GM19463 (cell line): ENCODE measurements at regions not wholly inside any gene's neighbourhood (a gene's known extent, or its start where the extent isn't known, plus 50 kb on each side); places are given as distances from the start of the nearest gene placed in this dataset.

Source experiments
- ATAC-seq: cut with Tn5 transposase; IDR thresholded peaks from one replicate; pipeline ENCODE4 v1.9.1; 2021; ENCODE audit warnings: mild to moderate bottlenecking, moderate library complexity; ENCODE audit not compliant: unreplicated experiment

- ATAC-seq = no peak
These were observed 273.1 kb downstream of the CLIC5 start for GRCh38 chr6:45742591-45742990.

GRCh38 chr6:45741437-45742171 lies 274.1 kb downstream of the CLIC5 start:
- ATAC-seq = peak; percentile 61

GRCh38 chr6:45739058-45739457 lies 276.6 kb downstream of the CLIC5 start:
- no peak for ATAC-seq

- no peak for ATAC-seq
These were observed 277.6 kb downstream of the CLIC5 start for GRCh38 chr6:45738057-45738455.

DNA sequence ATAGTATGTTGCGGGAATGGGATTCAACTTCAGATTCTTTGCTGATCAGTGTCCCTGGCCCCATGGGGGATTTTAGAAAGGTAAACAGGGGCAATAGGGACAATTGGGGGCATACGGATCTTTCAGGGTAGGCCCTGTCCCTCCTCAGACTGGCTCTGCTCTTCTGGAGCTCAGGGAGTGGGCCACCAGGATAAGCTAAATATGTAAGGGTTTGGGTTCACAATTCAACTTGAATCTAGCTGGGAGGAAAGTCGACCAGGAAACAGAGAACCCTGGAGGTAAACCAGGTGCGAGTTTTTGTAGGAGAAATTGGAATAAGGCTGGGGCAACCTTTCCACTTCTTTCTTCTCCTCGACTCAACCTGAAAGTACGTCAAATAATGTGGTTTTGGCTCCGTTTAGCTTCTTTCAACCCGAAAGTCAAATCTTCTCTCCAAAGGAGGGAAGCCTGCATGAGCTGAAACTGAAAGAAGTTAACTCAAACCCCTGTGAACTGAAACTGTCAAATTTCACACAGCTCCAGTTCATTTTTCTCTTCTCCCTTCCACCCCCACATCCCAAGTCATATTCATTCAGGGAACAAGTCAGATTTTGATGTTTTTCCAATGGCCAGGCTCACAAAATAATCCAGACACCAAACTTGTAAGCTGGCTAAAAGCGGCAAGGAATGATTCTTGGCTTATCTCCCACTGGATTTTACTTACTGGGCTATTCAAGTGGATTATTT lies 278.2 kb downstream of the CLIC5 start:
- ATAC-seq = peak; percentile 68

- ATAC-seq = no peak
These were observed 279.5 kb downstream of the CLIC5 start for GRCh38 chr6:45736134-45736533.

- no peak for ATAC-seq
These were observed 282.9 kb downstream of the CLIC5 start for GRCh38 chr6:45732731-45733130.

DNA sequence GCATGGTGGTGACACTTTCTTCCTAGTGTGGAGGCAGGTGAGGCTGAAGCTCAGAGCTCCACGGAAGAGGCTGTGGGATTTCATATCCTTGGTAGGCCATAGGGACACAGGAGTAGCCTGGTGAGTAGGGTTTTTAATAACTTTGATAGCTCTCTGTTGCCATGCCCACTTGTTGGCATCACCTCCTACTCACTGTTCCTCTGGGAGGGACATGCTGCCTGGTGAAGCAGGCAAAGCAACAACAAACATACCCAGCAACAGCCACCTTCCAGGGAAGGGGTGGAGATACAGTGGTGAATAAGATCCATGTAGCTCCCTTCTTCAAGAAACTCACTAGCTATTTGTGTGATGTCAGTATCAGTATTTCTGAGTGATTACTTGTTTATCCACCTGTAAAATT lies 285.4 kb downstream of the CLIC5 start:
- ATAC-seq = no peak

DNA sequence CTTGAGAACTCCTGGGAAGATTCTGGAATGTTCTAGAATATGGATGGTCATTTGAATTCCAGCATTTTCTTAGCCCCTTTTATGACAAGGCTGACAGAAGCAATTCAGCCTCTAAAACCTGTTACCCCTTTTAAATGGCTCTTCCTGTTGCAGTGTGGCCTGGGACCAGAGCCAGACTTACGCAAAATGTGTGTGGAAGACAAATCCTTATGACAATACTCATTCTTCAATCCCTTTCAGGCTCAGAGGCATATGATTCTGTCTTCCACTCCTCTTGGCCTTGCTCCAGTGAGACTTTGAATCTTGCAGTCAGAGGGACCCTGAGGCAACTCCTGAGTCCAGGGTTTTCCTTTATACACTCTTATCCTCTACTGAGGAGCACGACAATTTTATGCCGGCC lies 287.0 kb downstream of the CLIC5 start:
- ATAC-seq = no peak

- ATAC-seq = no peak
These were observed 287.7 kb downstream of the CLIC5 start for GRCh38 chr6:45727819-45728449.

DNA sequence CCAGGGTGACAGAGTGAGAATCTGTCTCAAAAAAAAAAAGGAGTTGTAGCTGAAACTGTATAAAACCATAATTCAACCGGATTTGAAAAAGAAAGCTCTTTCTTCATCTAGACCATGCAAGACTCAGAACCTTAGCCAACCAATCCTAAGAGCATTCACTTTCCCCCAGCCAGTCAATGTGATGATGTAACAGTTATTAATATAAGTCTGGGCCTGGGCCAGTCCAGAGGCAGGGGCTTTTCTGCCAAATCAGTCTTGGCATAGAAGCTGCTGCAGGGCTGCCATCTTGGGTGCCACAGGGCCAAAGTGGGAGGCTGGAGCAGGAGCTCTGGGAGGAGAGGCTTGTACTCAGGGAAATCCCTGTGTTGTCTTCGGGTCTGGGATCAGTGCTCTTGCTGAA lies 288.4 kb downstream of the CLIC5 start:
- ATAC-seq = no peak

- no peak for ATAC-seq
These were observed 289.2 kb downstream of the CLIC5 start for GRCh38 chr6:45726444-45726843.

DNA sequence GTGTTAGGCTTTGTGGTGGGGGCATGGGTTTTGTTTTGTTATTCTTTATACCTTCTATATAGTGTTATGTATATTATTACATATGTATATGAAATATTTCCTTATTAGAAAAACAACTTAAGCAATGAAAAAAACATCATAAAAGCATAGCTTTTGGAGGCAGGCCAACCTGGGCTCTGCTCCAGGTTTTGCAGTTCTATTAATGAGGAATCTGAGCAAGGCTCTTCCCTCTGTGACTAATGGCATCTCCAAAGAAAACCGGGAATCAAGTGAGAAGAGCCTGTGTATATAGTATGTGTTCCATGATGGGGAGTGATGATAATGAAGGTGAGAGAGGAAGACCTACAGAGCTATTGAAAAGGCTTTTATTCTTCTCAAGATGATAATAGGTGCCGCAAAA lies 291.1 kb downstream of the CLIC5 start:
- ATAC-seq = no peak

- no peak for ATAC-seq
These were observed 291.6 kb downstream of the CLIC5 start for GRCh38 chr6:45724027-45724426.

- no peak for ATAC-seq
These were observed 292.8 kb downstream of the CLIC5 start for GRCh38 chr6:45722876-45723275.

DNA sequence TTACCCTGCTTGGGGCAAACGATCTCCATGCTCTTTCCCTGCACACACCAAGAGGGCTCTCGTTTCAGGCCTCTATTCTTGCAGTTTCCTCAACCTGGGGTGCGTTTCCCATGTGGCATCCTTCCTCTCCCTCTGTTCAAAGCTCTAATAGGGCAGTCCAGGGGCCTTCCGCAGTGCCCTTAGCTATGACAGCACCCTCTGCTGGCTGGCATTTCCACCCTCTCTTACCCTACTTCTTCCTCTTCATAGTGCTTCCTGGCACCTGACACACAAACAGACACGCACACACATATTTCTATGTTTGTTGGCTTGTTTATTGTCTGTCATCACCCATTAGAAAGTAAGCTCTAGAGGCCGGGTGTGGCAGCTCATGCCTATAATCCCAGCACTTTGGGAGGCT lies 294.0 kb downstream of the CLIC5 start:
- ATAC-seq = no peak

- ATAC-seq = no peak
These were observed 296.8 kb downstream of the CLIC5 start for GRCh38 chr6:45718871-45719270.

- no peak for ATAC-seq
These were observed 297.5 kb downstream of the CLIC5 start for GRCh38 chr6:45718131-45718530.

DNA sequence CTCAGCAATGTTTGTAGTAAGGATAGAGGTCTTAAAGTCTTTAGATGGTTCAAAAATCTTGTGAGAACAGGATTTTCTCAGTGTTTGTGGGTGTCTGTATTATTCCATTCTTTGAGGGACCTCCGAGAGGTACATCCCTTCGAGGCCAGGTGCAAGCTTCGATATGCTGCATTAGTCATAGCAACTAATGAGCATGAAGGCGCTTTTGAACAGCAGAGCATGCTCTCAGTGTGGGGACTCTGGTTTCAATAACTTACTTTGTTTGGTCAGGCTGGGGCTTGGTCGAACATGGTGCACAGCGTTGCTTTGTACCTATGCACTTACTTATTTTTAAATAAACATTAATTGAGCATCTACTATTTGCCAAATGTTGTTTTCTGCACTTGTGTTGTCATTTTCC lies 297.9 kb downstream of the CLIC5 start:
- ATAC-seq = no peak

DNA sequence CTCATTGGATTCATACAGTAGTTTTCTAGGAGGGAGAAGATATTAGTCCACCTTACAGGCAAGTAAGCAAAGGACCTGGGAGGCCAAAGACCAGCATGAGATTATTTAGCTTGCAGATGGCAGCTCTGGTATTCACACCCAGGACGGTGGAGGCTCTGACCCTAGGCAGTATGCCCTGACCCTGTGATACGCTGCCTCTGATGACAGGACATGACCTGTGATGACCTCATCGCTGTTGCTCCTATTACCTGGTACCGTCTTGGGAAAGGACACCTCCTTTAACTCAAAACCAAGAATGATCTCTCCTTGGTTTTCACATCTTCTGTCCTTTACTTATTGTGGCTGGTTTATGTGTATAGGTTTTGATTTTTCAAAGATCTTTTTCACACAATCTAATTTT lies 298.6 kb downstream of the CLIC5 start:
- no peak for ATAC-seq

DNA sequence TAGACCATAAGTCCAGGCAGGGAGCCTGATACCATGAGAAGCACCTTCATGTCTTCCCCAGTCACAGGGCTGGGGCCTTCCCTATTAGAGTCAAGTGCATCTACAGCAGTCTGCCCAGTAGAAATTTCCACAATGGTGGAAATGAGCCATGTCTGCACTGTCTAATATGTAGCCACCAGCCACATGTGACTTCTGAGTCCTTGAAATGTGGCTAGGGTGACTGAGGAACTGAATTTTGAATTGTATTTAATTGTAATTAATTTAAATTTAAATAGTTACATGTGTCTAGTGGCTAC lies 300.2 kb downstream of the CLIC5 start:
- no peak for ATAC-seq

DNA sequence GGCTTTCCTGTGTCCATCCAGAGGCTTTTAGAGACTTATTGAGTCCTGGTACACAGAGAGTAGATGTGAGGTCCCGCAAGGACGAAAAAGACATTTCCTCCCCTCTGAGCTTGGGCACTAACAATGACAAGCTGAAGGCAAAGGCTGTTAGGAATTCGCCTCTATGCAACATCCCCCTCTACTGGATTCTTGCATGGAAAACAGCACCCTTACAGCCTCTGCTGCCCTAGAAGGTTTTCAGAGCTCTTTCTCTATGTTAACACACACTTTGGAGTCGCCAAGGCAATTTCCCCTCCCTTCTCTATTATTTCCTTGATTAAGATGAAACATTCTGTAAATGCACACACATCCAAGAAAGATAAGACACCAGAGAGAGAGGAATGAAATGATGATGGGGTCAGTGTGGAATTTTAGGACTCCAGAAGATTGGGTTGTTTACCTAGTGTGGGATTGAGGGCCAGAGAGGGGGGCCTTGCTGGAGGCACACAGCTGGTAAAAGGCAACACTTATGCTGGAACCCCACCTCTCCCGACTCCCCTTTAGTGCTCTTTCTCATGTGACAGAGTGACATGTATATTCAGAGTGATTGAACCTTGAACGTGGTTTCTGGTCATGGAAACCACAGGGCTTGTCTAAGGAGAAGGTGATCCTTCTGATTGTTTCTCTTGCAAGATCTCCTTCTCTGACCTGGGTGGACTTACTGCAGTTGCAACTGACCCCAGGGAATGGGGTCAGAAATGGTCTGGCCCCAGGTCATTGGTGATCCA lies 300.7 kb downstream of the CLIC5 start:
- ATAC-seq = peak; percentile 23
